PC-3 (cell line): ENCODE measurements at regions not wholly inside any gene's neighbourhood (a gene's known extent, or its start where the extent isn't known, plus 50 kb on each side); places are given as distances from the start of the nearest gene placed in this dataset.

Experiments used
- ATAC-seq: fragments of 200-7000 bp; cut with Tn5 transposase; 2 replicates; pipeline ENCODE4 v1.9.1; 2020; ENCODE audit warnings: mild to moderate bottlenecking, moderate library complexity
- BruUV-seq: library from RNA; stranded (reverse); fragments of 400-500 nt; replicated peaks from 2 replicates; lab custom pipeline; 2021; lab: Mats Ljungman, UMichigan
- CTCF ChIA-PET: fragments of 300-600 bp; sonication (Branson Sonifier 250); formaldehyde crosslinking; loops from one replicate; lab custom pipeline; 2022; ENCODE audit warnings: antibody characterized with exemption; lab: Charles Lee
- POLR2A ChIA-PET: fragments of 300-600 bp; sonication (Branson Sonifier 250); formaldehyde crosslinking; loops from one replicate; lab custom pipeline; 2022; ENCODE audit warnings: antibody characterized with exemption; ENCODE audit not compliant: unreplicated experiment; lab: Charles Lee
- DNase-seq: peaks from one replicate; pipeline ENCODE4 v3.0.0-alpha.2; 2015
- H2AFZ ChIP-seq: fragments of 300-600 bp; sonication (generic); 2 replicates; pipeline ENCODE4 v1.6.0; 2016; ENCODE audit warnings: antibody characterized with exemption, low read length
- H3F3A ChIP-seq: fragments of 300-600 bp; sonication (generic); one replicate; pipeline ENCODE4 v1.6.0; 2017; ENCODE audit warnings: antibody characterized with exemption, low read length, control low read depth, mild to moderate bottlenecking; ENCODE audit not compliant: unreplicated experiment
- H3K27ac ChIP-seq: fragments of 300-600 bp; sonication (generic); 2 replicates; pipeline ENCODE4 v1.5.1; 2016; ENCODE audit warnings: mild to moderate bottlenecking, low read length
- H3K27me3 ChIP-seq: fragments of 300-600 bp; sonication (generic); 2 replicates; pipeline ENCODE4 v1.6.1; 2016; ENCODE audit warnings: low read length, mixed read lengths
- H3K36me3 ChIP-seq: fragments of 300-600 bp; sonication (generic); 2 replicates; pipeline ENCODE4 v1.6.1; 2016; ENCODE audit warnings: low read depth, mixed run types, low read length, mixed read lengths
- H3K4me1 ChIP-seq: fragments of 300-600 bp; sonication (generic); 2 replicates; pipeline ENCODE4 v1.5.1; 2016; ENCODE audit warnings: low read length; ENCODE audit not compliant: insufficient read depth
- H3K4me2 ChIP-seq: fragments of 300-600 bp; sonication (generic); 2 replicates; pipeline ENCODE4 v1.6.0; 2016; ENCODE audit warnings: low read length
- H3K4me3 ChIP-seq: fragments of 300-600 bp; sonication (generic); 2 replicates; pipeline ENCODE4 v1.5.1; 2016; ENCODE audit warnings: mild to moderate bottlenecking, low read length, mixed read lengths
- H3K79me2 ChIP-seq: fragments of 300-600 bp; sonication (generic); 2 replicates; pipeline ENCODE4 v1.6.1; 2017; ENCODE audit warnings: low read length, mixed read lengths
- H3K9ac ChIP-seq: fragments of 300-600 bp; sonication (generic); 2 replicates; pipeline ENCODE4 v1.6.0; 2016; ENCODE audit warnings: mild to moderate bottlenecking, low read length
- H3K9me2 ChIP-seq: fragments of 300-600 bp; sonication (generic); replicated peaks from 2 replicates; pipeline ENCODE4 v1.6.1; 2016; ENCODE audit warnings: mixed run types, low read length, mixed read lengths
- H3K9me3 ChIP-seq: fragments of 300-600 bp; sonication (generic); 2 replicates; pipeline ENCODE4 v1.6.1; 2016; ENCODE audit warnings: low read length, mixed read lengths
- H4K20me1 ChIP-seq: fragments of 300-600 bp; sonication (generic); 2 replicates; pipeline ENCODE4 v1.6.1; 2016; ENCODE audit warnings: low read length, mixed read lengths
- EZH2 ChIP-seq: fragments of 300-600 bp; sonication (generic); IDR thresholded peaks from one replicate; pipeline ENCODE4 v1.6.1; 2017; ENCODE audit warnings: antibody characterized with exemption, mild to moderate bottlenecking, low read length; ENCODE audit not compliant: unreplicated experiment
- EZH2phosphoT487 ChIP-seq: fragments of 300-600 bp; sonication (generic); IDR thresholded peaks from 2 replicates; pipeline ENCODE4 v1.6.1; 2018; ENCODE audit warnings: mild to moderate bottlenecking, antibody characterized with exemption, low read length, borderline replicate concordance
- intact Hi-C: fragments of 100-400 bp; cut with micrococcal nuclease; formaldehyde crosslinking; loops from 2 replicates; pipeline ENCODE4 v1.9.0; 2023
- TF ChIP-seq, protein P1 (sequence below): fragments of 300-600 bp; sonication (generic); conservative IDR thresholded peaks from 2 replicates; pipeline ENCODE4 v1.5.1; 2017; ENCODE audit warnings: antibody characterized with exemption, low read depth, mild to moderate bottlenecking, low read length

DNA sequence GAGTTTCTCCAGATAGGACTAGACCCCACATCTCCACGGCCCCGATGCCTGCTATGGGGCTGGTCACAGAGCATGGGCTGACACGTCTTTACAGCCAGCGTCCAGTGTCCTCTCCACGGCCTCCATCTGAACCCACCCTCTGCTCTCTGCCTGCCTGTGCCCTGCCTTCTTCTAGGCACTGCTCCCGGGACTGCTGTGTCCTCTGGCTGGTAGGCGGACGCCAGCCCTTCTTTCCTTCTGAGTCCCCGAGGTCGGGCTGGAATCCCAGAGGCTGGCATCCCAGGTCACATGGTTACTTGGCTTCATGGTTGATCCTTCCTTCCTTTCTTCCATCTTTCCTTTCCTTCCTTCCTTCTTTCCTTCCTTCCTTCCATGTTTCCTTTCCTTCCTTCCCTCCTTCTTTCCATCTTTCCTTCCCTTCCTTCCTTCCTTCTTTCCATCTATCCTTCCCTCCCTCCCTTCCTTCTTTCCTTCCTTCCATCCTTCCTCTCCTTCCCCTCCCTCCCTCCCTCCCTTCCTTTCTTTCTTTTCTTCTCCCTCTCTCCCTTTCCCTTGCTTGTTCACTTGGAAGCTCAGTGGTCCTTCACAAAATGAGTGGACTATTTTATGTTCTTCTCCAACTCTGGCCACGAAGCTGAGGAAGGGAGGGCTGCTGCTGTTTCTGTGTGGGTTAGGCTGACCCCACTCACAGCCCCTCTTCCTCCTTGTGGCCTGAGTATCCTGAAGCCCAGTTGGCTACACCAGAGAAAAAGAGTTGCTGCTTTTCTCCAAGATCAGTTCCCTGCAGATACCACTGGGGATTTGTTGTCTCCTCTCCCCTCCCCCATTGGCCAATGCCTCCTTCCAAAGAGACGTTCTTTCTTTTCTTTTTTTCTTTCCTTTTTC, 66.8 kb upstream of the NEURL1B start:
- ATAC-seq (no peak), DNase-seq (no peak)
- Histone ChIP-seq H3K4me1 (no peaks in the 10 kb centered on the region), H4K20me1 (no peaks in the 10 kb centered on the region), H3K27me3 (peaks cover 30% of the 10 kb centered on the region; the same call in 1 of the 2 replicates), H2AFZ (no peak overlapping the region), H3K9ac (no peak overlapping the region), H3K36me3 (no peaks in the 10 kb centered on the region), H3F3A (no peaks in the 10 kb centered on the region), H3K4me2 (no peak overlapping the region), H3K27ac (no peak overlapping the region), H3K4me3 (no peak overlapping the region), H3K9me2 (no peaks in the 10 kb centered on the region), H3K79me2 (no peaks in the 10 kb centered on the region), H3K9me3 (no peaks in the 10 kb centered on the region)
- intact Hi-C loops, result no loop called here
- no TSS peak for BruUV-seq
- ChIA-PET CTCF (no interaction called here), POLR2A (no interaction called here)
- TF ChIP-seq, protein P1, sequence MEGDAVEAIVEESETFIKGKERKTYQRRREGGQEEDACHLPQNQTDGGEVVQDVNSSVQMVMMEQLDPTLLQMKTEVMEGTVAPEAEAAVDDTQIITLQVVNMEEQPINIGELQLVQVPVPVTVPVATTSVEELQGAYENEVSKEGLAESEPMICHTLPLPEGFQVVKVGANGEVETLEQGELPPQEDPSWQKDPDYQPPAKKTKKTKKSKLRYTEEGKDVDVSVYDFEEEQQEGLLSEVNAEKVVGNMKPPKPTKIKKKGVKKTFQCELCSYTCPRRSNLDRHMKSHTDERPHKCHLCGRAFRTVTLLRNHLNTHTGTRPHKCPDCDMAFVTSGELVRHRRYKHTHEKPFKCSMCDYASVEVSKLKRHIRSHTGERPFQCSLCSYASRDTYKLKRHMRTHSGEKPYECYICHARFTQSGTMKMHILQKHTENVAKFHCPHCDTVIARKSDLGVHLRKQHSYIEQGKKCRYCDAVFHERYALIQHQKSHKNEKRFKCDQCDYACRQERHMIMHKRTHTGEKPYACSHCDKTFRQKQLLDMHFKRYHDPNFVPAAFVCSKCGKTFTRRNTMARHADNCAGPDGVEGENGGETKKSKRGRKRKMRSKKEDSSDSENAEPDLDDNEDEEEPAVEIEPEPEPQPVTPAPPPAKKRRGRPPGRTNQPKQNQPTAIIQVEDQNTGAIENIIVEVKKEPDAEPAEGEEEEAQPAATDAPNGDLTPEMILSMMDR, result no peak
- no peak for TF ChIP-seq EZH2phosphoT487
- no peak for TF ChIP-seq EZH2

DNA sequence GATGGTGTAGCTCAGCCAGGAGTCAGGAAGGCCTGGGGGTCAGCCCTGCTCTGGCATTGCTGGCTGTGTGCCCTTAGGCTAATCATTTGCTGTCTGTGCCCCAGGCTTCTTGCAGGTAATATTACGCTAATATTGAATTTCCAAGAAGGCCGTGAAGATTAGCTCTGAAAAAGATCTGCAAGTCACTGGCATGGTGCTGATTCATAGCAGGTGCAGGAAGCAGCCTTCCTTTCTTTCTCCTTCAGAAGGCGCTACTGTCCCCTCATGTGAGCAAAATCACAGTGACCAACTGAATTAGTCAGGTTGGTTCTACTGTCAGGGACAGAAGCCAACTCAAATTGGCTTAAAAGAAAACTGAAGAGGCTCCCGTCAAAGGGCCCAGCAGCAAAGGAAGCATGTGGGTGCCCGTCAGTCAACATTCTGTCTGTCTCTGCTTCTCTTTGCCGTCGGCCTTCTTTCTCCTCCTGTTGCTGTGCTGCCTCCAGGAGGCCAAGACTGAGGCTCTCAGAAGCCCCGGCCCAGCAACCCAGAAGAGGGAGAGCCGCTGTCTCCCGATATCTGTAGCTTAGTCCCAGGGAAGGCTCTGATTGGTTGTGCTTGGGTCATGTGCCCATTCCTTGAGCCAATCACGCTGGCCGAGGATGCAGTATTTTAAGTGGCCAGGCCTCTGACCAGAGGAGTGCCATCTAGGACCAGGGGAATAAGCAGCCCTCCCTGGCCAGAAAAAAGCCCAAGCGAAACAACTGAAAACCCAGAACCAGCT, 67.8 kb upstream of the NEURL1B start:
- DNase-seq, result no peak
- Histone ChIP-seq H3F3A (no peaks in the 10 kb centered on the region), H3K27ac (no peak overlapping the region), H3K4me1 (no peaks in the 10 kb centered on the region), H3K9me3 (no peaks in the 10 kb centered on the region), H3K27me3 (peaks cover 28% of the 10 kb centered on the region; the same call in 1 of the 2 replicates), H3K9ac (no peak overlapping the region), H3K4me3 (no peak overlapping the region), H4K20me1 (no peaks in the 10 kb centered on the region), H3K79me2 (no peaks in the 10 kb centered on the region), H3K36me3 (no peaks in the 10 kb centered on the region), H2AFZ (no peak overlapping the region), H3K4me2 (no peak overlapping the region), H3K9me2 (no peaks in the 10 kb centered on the region)
- POLR2A ChIA-PET, result no interaction called here
- TF ChIP-seq EZH2 (no peak), EZH2phosphoT487 (no peak)
- TF ChIP-seq, protein P1, result no peak
- intact Hi-C loops, result no loop called here
- no TSS peak for BruUV-seq
- CTCF ChIA-PET, result no interaction called here
- no peak for ATAC-seq
